Colonic mucosa (tissue), 4 donors: ENCODE measurements at regions not wholly inside any gene's neighbourhood (a gene's known extent, or its start where the extent isn't known, plus 50 kb on each side); places are given as distances from the start of the nearest gene placed in this dataset.

Experiments used
- DNase-seq: peaks from one replicate; pipeline ENCODE4 v3.0.0-alpha.2; 2020
- H3K27ac ChIP-seq: fragments of 200-600 bp; one replicate; pipeline ENCODE4 v1.8.0; 2021
- H3K27me3 ChIP-seq: fragments of 200-600 bp; one replicate; pipeline ENCODE4 v1.8.0; 2021
- H3K36me3 ChIP-seq: fragments of 200-600 bp; one replicate; pipeline ENCODE4 v1.8.0; 2021
- H3K4me1 ChIP-seq: fragments of 200-600 bp; one replicate; pipeline ENCODE4 v1.8.0; 2021; ENCODE audit warnings: mild to moderate bottlenecking
- H3K4me3 ChIP-seq: fragments of 200-600 bp; one replicate; pipeline ENCODE4 v1.8.0; 2021
- H3K9ac ChIP-seq, 2 donors: one replicate each; pipeline ENCODE4 v1.7.0; 2013; ENCODE audit warnings: control low read depth in 2 of 2, low read depth in 2 of 2, low read length in 2 of 2
- H3K9me3 ChIP-seq: fragments of 200-600 bp; one replicate; pipeline ENCODE4 v1.8.0; 2021
- CTCF ChIP-seq: fragments of 200-600 bp; IDR thresholded peaks from one replicate; pipeline ENCODE4 v1.8.0; 2022; ENCODE audit warnings: antibody characterized with exemption, mild to moderate bottlenecking
- intact Hi-C: fragments of 100-400 bp; cut with DNase I; formaldehyde crosslinking; loops from one replicate; pipeline ENCODE4 v1.14.1; 2022
- donor health status: healthy.
- donor health status: DM: no; HTN: no; CAD: no.
- donor health status: DM: no; HTN: no; CAD: no.

DNA sequence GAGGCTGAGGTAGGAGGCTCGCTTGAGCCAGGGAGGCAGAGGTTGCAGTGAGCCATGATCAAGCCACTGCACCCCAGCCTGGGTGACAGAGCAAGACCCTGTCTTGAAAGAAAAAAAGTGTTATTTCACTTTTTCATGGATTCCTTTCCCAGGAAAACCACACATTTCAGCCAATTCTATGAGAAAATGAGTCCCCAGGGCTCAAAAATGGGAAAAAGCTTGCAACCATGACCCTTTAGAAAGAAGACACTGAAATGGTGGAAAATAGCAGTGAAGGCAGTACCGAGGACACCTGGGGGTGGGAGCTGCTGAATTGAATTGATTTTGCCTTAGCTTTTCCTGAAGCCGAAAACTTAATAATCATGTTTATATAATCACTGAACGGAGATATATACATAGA lies 284.2 kb upstream of the HDAC4 start:
- Histone ChIP-seq H3K9me3 (no peaks in the 10 kb centered on the region), H3K9ac (no peak overlapping the region), H3K4me1 (no peaks in the 10 kb centered on the region), H3K36me3 (no peaks in the 10 kb centered on the region), H3K4me3 (no peak overlapping the region), H3K27ac (no peak overlapping the region), H3K27me3 (no peaks in the 10 kb centered on the region)
- TF ChIP-seq CTCF, result no peak
- no peak for DNase-seq
- intact Hi-C loops, result no loop called here

GRCh38 chr2:239684271-239684810 lies 283.5 kb upstream of the HDAC4 start:
- TF ChIP-seq CTCF, result no peak
- H3K27ac ChIP-seq, result no peak overlapping the region
- H3K36me3 ChIP-seq, result no peaks in the 10 kb centered on the region
- intact Hi-C loops, result no loop called here
- no peak overlapping the region for H3K9ac ChIP-seq
- H3K9me3 ChIP-seq, result no peaks in the 10 kb centered on the region
- H3K4me1 ChIP-seq, result no peaks in the 10 kb centered on the region
- H3K27me3 ChIP-seq, result no peaks in the 10 kb centered on the region
- DNase-seq, result no peak
- no peak overlapping the region for H3K4me3 ChIP-seq

DNA sequence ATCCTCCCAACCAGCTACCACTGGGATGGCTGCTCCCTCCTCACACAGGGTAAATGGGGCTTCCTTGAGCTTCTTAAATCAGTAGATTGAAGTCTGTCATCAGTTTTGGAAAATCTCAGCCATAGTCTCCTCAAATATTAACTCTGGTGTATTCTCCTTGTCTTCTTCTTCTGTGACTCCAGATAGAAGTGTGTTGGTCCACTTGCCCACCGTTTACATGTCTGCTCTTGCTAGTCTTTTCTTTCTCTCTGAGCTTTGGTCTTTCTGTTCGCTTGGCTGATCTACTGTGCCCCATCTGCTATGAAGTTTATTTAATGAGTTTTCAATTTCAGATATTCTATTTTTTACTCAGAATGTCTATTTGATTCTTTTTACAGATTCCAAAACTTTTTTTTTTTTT lies 281.7 kb upstream of the HDAC4 start:
- TF ChIP-seq CTCF, result no peak
- no peaks in the 10 kb centered on the region for H3K36me3 ChIP-seq
- H3K27ac ChIP-seq, result no peak overlapping the region
- no peak overlapping the region for H3K4me3 ChIP-seq
- intact Hi-C loops, result no loop called here
- no peak for DNase-seq
- no peaks in the 10 kb centered on the region for H3K27me3 ChIP-seq
- no peaks in the 10 kb centered on the region for H3K9me3 ChIP-seq
- H3K4me1 ChIP-seq, result no peaks in the 10 kb centered on the region
- H3K9ac ChIP-seq, result no peak overlapping the region

DNA sequence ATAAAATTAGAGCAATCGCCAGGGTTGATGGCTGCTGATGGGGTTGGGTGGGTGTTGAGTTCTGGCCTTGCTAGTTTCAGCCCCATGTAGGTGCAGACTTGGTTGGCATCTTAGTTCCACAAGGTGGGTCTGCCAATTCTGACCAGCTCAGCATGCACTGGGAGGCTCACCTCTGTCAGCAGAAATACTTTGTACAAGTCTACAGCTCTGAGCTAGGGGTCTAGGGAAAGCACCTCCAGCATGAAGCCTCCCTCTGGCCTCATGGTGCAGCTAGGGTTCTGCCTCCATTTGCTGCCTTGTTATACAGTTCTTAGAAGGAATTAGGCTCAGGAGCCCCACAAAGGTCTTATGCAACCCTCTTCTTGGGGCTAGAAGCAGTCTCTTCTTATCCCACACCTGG lies 278.9 kb upstream of the HDAC4 start:
- no peak for DNase-seq
- Histone ChIP-seq H3K9me3 (no peaks in the 10 kb centered on the region), H3K36me3 (no peaks in the 10 kb centered on the region), H3K9ac (no peak overlapping the region), H3K4me3 (no peak overlapping the region), H3K27me3 (no peaks in the 10 kb centered on the region), H3K27ac (no peak overlapping the region), H3K4me1 (no peaks in the 10 kb centered on the region)
- no peak for TF ChIP-seq CTCF
- intact Hi-C loops, result no loop called here

- Histone ChIP-seq H3K9ac (no peak overlapping the region), H3K27me3 (no peaks in the 10 kb centered on the region), H3K4me1 (no peaks in the 10 kb centered on the region), H3K4me3 (no peak overlapping the region), H3K36me3 (no peaks in the 10 kb centered on the region), H3K9me3 (no peaks in the 10 kb centered on the region), H3K27ac (no peak overlapping the region)
- intact Hi-C loops, result no loop called here
- no peak for TF ChIP-seq CTCF
- no peak for DNase-seq
Observed at GRCh38 chr2:239678666-239679296, 278.0 kb upstream of the HDAC4 start.
